ENCODE measurements at regions not wholly inside any gene's neighbourhood (a gene's known extent, or its start where the extent isn't known, plus 50 kb on each side); places are given as distances from the start of the nearest gene placed in this dataset.
"Not testable (repeated sequence)": the region's sequence is repeated elsewhere in the genome, so short reads cannot be mapped to it uniquely, and the experiment has no call there.

DNA sequence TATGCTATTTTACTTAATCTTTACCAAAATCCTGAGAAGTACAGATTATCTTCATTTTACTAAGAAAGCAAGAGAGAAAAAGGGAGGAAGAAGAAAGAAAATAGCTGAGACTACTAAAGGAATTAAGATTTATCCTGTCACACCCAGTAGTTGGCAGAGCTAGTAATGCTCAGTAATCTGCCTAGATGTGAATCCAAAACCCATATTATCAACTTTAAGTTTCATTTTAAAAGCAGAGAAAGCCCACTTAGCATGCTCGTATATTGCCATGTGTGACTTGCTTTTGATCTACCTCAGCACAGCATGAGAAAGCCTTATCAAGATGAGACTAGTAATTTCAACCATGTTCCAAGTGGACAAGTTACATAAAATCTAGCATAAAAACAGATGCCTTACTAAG is 451.5 kb downstream of the TENT5A start:
- DNase-seq (ENCODE audit: extremely low read depth in 1 of 11, low read depth in 9 of 11, low spot score in 4 of 11): no peak

DNA sequence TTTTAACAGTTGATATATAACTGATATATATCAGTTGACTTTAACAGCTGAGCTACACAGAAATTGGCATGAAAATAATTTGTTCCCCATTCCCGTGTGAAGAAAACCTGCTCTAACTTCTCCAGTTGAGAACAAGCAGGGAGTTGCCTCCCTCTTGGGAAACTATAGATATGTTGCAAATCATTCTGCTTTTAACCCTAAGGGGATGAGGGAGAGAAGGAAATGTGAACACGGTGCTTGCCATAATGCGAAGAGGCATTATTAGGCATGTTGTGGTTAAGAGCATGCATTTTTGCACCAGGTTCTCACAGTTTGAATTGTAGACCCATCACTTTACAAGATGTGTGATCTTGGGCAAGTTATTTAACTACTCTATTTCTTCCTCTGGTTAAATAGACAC is 453.7 kb downstream of the TENT5A start:
- DNase-seq (ENCODE audit: extremely low read depth in 1 of 11, low read depth in 9 of 11, low spot score in 4 of 11): no peak

DNA sequence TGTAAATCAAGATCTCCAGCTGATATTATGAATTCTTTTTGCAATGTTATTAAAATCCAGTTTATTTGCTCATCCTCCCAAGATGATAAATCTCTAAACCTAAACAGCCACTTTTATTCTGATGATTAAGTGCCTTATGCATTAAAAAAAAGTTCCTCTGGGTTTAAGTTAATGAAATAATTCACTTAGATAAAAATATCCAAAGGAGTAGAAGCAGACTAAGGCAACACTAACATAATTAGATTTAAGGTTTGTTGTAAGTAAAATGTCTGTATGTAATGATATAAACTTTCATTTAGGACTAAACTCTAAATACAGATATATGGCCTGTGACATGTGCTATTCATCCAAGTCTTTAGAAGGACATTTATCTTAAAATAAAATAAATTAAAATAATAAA is 457.2 kb downstream of the TENT5A start:
- peak in 4 of 11 donors; percentile 1 to 14 (median 9) for DNase-seq (ENCODE audit: extremely low read depth in 1 of 11, low read depth in 9 of 11, low spot score in 4 of 11)

DNA sequence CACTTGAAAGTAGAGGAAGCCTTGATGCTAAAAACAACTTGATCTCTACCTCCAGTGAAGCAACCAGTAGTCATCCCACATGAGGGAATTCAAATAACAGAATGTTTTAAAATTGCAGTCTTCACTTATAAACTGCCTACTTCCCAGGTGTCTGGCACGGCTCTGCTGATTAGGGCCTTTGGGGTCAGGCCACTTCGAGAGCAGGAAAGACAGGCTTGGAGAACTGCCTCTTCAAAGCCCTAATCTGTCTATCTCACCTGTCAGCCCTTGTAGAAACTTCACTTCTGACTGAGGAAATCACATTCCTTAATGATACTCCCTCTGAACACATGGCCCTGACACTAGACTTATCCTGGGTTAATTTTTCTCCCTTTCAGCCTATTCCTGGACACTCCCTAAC is 458.6 kb downstream of the TENT5A start:
- no peak for DNase-seq (ENCODE audit: extremely low read depth in 1 of 11, low read depth in 9 of 11, low spot score in 4 of 11)

DNA sequence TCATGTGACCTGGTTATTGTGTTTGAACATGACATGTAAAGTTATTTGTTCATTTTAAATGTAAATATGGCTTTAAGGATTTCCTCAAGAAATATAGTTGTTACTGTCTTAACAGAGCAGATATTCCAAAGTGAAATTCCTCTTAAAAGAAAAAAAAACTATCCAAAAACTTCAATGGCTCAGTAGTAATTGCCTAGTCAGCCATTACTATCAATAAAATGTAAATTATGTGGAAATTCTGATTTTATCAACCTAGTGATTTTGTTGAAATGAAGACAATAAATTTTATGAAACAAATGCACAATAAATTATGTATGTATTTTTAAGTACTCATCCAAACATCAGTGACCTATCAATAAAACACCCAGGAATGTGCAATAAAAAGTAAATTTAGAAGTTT is 463.3 kb downstream of the TENT5A start:
- DNase-seq (ENCODE audit: extremely low read depth in 1 of 11, low read depth in 9 of 11, low spot score in 4 of 11): no peak

DNA sequence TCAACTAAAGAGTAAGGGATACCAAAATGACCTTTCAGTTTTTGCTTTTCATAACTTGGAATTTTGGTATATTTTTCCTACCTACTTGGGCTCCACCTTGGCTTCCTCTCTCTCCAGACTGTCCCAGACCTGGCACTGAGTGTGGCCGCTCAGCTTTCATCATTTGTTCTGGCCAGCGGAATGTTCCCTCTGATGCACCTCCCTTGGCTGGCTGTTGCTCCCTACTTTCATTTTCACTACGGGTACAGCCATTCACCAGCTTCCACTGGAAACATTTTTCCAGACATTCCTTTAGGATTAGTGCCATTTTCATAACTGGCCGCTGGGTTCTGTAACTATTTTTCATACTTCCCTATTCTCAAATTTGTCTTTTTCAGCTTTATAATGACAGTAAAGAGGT is 487.4 kb downstream of the TENT5A start:
- no peak for DNase-seq (ENCODE audit: extremely low read depth in 1 of 11, low read depth in 9 of 11, low spot score in 4 of 11)

DNA sequence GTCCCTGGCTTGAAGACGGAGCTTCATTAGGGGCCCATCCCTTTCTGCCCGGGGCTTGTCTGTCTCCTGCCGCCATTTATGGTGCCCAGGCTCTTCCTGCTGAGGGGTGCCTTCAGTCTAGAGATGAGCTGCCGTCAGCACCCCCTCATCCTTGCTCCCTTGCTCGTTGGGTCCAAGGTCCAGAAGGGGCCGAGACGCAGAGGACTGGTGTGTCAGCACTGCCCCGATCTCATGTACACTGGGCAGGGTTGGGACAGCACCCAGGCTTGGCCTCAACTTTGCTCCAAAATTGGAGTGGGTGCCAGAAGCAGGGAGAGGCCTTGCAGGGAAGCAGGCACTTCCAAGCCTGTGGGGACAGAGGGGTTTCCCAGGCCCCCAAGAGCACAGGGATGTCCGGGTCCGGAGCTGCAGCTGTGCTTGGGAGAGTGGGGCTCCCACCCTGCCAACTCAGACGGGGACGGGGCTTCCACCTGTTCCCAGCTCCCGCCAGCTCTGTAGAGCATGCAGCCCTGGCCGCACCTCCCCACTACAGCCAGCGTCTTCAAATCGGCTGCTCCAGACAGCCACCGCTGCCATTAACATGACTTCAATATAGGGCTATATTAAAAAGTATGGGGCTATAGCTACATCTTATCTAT is 488.8 kb downstream of the TENT5A start:
- no peak for DNase-seq (ENCODE audit: extremely low read depth in 1 of 11, low read depth in 9 of 11, low spot score in 4 of 11)

DNA sequence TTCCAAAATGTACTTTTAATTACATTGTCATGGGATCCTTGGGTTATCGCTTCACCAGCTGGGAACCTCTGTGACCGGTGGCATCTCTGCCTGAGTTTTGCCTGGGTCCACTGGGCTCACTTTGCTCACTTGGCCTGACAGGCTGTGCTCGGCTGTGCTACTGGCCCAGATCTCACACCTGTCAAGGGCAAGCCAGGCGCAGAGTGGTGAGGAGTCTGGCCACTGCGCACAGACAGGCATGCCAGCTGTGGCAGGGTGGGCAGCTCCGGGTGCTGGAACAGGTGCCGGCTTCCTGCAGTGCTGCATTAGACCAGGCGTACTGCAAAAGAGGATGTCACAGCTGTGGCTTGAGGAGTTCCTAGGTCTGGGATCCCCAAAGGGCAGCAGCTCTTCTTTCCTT is 489.8 kb downstream of the TENT5A start:
- no peak for DNase-seq (ENCODE audit: extremely low read depth in 1 of 11, low read depth in 9 of 11, low spot score in 4 of 11)

DNA sequence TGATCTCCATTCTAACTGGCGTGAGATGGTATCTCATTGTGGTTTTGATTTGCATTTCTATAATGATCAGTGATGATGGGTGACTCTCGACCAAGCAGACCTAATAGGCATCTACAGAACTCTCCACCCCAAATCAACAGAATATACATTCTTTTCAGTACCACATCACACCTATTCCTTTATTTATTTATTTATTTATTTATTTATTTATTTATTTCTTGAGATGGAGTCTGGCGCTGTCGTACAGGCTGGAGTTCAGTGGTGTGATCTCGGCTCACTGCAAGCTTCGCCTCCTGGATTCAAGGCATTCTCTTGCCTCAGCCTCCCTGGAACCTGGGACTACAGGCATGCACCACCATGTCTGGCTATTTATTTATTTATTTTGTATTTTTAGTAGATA is 496.3 kb downstream of the TENT5A start:
- not testable (repeated sequence) for DNase-seq (ENCODE audit: extremely low read depth in 1 of 11, low read depth in 9 of 11, low spot score in 4 of 11)

DNA sequence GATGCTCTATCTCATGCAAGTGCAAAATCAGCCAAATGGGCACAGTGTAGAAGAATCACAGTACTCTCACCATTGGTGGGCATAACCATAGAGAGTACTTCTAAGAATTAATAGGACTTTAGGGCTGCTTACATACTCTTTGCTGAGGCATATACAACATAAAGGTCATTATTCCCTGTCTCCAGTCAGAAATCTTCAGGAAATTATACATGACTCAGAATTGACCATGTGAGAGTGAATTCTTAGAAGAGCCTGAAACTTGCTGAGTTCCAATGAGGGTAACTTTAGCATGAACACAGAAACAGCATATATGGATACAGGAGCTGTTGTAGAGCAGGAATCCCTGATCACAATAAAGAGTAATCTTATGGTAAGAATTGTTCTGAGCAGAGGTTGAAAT is 498.7 kb downstream of the TENT5A start:
- no peak for DNase-seq (ENCODE audit: extremely low read depth in 1 of 11, low read depth in 9 of 11, low spot score in 4 of 11)

DNA sequence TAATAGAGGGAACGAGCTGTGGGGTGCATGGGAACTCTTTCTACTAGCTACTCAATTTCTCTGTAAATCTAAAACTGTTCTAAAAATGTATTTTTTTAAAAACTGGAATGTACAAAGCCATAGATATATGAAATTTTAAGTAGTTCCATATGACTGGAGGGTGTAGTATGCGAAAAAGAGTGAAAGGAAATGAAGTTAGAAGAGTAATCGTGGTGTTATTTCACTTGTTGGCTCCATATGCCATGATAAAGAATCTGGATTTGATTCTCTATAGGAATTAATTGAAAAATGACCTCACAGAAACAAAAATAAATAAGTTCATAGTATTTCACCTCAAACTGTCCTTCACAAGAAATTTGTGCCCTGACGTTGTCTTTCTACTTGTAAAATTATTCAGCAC is 500.2 kb downstream of the TENT5A start:
- DNase-seq (ENCODE audit: extremely low read depth in 1 of 11, low read depth in 9 of 11, low spot score in 4 of 11): no peak

DNA sequence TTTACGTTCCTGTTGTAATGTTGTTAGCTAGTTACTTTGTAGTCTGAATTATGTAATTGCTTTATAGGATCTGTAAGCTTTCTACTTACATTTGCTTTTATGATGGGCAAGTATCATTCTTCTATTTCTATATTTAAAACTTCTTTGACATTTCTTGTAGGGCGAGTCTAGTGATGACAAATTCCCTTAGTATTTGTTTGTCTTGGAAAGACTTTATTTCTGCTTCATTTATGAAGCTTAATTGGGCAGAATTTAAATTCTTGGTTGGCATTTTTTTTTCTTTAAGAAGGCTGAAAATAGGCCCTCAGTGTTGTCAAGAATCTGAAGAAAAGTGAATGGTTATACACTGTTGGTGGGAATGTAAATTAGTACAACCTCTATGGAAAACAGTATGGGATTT is 506.3 kb downstream of the TENT5A start:
- no peak for DNase-seq (ENCODE audit: extremely low read depth in 1 of 11, low read depth in 9 of 11, low spot score in 4 of 11)

DNA sequence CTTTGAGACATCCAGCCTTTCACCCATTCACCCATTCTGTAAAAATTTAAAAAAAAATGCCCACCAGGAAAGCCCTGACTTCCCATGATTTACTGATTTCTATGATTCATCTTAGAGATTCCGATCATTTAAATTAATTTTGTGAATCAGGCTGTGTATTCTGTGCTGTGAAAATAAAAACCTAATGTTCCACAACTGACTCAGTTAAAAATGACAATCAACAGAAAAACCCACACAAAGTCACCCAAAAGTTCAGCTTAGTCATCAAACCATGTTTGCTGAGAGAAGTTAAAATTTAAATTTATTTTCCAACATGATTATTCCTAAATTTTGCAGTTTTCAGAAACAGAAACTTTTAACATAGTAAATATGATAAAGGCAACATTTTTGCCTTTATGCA is 509.9 kb downstream of the TENT5A start:
- no peak for DNase-seq (ENCODE audit: extremely low read depth in 1 of 11, low read depth in 9 of 11, low spot score in 4 of 11)

DNA sequence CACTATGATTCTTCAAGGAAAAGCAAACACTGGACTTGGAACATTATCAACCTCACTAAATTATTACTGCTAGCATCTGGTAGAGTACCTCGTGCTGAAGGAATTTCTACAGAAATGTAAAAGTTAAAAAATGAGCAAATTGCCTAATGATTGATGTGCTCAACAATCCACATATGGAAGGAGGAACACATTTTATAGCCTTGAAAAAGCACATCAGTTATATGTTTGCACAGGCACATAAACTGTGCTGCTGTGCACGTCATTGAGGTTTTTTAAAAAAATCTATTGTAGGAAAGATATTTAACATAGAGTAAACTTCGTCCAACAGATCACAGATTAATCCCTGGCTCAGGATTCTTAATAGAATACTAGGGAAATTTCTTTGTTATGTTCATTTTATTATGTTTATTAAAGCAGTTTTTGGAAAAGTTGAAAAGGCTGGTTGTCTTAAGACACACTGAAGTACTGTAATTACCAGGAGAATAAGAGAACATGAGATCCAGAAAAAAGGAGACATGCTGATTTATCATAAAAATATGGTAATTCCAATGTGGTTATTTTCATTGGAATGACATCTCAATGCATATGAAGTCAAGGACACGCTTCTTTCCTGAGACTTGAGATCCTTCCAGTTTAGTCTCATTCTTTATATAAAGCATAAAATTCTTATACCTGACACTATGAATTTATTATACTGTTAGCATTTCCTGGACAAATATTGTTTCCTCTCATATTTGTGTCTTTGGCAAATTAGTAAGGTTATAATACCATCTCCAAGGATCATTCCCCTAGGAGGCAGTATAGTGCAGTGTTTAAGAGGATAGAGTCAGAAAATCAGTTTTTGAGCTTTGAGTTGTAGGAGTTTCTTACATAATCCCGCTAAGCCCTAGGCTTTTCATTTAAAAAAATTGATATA is 511.1 kb downstream of the TENT5A start:
- peak in 2 of 11 donors; percentile 6 to 7 for DNase-seq (ENCODE audit: extremely low read depth in 1 of 11, low read depth in 9 of 11, low spot score in 4 of 11)

DNA sequence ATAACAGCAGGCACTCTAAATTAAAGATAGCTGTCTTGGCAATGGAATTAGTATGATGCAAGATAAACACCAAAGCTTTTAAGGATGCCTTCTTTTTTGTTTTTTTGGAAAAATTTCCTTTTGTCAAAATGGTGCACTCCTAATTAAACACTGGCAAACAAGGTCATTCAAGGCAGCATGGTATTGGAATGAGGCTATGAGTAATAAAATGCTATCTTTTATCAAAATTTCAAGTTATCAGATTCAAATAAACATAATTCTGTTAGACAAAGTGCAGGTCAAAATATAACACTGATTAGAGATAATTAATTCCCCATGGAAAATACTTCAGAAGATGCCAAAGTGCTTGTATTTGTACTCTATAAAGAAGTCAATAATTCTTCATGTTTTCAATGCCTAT is 514.1 kb downstream of the TENT5A start:
- DNase-seq (ENCODE audit: extremely low read depth in 1 of 11, low read depth in 9 of 11, low spot score in 4 of 11): no peak

DNA sequence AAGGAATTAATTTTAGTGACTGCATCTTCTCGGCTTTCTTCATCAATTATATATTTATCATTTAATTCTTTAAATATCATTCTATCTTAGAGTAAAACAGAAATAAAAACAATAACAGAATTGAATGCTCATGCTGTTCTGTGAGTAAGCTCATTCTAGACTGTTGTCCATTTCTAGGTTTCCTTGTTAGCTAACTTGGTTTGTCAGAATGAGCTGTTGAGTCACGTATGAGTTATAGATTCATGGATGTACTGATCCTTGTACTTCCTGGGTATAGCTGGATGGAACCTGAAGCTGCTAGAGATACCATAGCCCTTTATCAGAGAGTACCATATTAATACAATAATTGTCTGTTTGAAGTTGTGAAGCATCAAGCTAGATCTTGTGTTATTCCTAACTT is 515.3 kb downstream of the TENT5A start:
- DNase-seq (ENCODE audit: extremely low read depth in 1 of 11, low read depth in 9 of 11, low spot score in 4 of 11): no peak

DNA sequence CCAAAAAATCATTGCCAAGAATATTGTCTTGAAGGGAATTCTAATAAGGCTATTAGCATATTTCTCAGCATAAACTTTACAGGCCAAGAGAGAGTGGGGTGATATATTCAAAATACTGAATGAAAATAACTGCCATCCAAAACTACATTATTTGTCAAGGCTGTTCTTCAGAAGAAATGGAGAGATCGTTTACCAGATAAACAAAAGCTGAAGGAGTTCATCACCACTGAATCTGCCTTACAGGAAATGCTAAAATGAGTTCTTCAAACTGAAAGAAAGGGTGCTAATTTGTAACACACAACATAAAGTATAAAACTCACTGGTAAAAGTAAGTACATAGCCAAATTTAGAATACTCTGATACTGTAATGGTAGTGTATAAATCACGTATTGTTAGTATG is 517.0 kb downstream of the TENT5A start:
- no peak for DNase-seq (ENCODE audit: extremely low read depth in 1 of 11, low read depth in 9 of 11, low spot score in 4 of 11)

DNA sequence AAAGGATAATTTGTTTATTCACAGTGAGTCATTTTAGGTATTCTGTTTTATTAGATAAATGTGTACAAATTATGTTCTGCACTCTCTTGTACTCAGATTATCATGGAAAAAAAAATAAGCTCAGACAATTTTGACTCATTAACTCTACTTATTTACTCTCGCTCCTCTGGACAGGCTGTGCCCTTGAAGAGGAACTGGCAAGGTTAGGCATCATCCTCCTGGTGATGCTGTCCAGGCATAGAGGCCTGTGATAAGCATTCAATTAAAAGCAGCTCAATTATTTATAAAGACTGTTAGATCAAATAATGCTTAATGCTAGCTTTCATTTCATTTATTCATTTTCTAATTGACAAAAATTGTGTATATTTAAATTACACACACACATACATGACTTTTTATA is 518.5 kb downstream of the TENT5A start:
- no peak for DNase-seq (ENCODE audit: extremely low read depth in 1 of 11, low read depth in 9 of 11, low spot score in 4 of 11)

DNA sequence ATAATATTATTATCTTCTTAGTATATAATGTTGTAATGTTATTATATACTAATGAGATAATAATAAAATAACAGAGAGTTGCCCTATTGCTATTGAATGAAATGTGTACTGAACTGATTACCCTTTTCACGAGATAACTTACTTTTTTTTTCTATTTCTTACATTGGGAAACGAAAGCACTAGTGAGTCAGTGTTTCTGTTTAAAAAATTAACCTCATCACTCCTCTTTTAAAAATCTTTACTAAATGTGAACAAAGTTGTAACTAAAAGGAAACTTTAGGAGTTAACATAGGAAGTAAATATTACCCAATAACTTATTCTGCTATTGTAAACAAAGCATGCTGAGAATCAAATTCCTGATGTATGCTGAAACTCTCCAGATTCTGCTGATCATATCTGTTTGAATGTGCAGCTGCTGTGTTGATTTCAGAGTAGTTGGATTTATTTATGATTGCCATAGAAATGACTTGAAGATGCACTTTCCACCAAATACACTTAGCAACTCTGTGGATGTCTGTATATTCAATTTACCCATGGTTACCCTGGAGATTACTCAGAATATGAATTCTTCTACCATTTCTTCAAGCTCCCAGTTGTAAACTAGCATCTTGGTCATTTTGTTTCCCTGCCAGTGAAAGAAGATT is 523.4 kb downstream of the TENT5A start:
- peak in 1 of 11 donors; percentile 4 for DNase-seq (ENCODE audit: extremely low read depth in 1 of 11, low read depth in 9 of 11, low spot score in 4 of 11)

DNA sequence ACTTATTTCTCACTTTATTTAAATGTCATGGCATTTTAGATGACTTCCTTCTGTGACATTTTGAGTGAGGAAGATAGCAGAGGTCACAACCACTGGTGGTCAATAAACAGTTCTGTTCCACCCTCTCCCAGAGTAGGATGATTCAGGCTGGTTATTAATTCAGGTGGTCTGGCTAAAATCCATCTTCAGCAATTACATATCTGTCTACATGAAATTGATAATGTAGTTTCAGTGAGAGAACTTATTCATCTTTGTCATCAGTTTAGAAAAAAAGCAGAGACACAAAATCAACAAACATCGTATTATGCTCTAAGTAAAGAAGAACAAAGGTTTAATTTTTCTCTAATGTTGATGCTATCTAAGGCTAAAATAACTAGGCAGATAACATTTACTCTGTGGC is 525.5 kb downstream of the TENT5A start:
- no peak for DNase-seq (ENCODE audit: extremely low read depth in 1 of 11, low read depth in 9 of 11, low spot score in 4 of 11)
